SK-N-SH (cell line): ENCODE measurements at regions not wholly inside any gene's neighbourhood (a gene's known extent, or its start where the extent isn't known, plus 50 kb on each side); places are given as distances from the start of the nearest gene placed in this dataset.

Source experiments
- CTCF ChIP-seq: fragments of 200-600 bp; sonication (generic); IDR thresholded peaks from 2 replicates; pipeline ENCODE4 v1.6.1; 2017; ENCODE audit warnings: antibody characterized with exemption, mild to moderate bottlenecking, moderate library complexity
- MAX ChIP-seq: IDR thresholded peaks from 2 replicates; pipeline ENCODE4 v1.4.0; 2012; ENCODE audit warnings: low read depth
- POLR2AphosphoS5 ChIP-seq: IDR thresholded peaks from 2 replicates; pipeline ENCODE4 v1.6.1; 2012; ENCODE audit warnings: low read depth, low read length
- RCOR1 ChIP-seq: fragments of 150-350 bp; IDR thresholded peaks from 2 replicates; pipeline ENCODE4 v1.6.1; 2017; ENCODE audit warnings: antibody characterized with exemption, low read length
- REST ChIP-seq: IDR thresholded peaks from 2 replicates; pipeline ENCODE4 v1.6.1; 2012; ENCODE audit warnings: mild to moderate bottlenecking, low read depth, low read length, moderate library complexity

DNA sequence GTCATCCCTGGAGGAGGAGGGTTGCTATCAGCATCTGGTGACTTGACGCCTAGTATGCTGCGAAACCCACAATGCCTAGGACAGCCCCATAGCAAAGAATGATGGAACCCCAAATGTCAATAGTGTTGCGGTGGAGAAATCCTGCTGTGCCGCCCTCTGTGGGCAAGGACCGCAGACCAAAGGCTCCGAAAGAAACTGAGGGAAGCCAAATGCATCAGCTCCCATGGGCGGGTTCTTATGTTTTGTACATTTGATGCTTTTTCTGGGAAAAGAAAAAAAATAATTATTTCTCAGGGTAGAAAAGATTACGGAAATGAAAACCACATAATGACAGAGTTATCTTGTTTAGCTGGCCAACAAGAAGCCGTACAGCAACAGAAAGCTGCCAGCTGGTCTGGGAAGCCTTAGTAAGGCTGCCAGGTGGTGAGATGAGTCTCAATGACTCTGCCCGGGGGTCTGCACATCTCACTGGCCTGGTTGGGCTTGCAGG is 95.0 kb upstream of the TBL1X start:
- TF ChIP-seq POLR2AphosphoS5: no peak
- no peak for TF ChIP-seq REST
- no peak for TF ChIP-seq CTCF
- TF ChIP-seq RCOR1: no peak
- no peak for TF ChIP-seq MAX
